HepG2 (cell line): ENCODE measurements at regions not wholly inside any gene's neighbourhood (a gene's known extent, or its start where the extent isn't known, plus 50 kb on each side); places are given as distances from the start of the nearest gene placed in this dataset.
"Not testable (repeated sequence)": the region's sequence is repeated elsewhere in the genome, so short reads cannot be mapped to it uniquely, and the experiment has no call there.

ENCODE experiments used
- CEBPB ChIP-seq: IDR thresholded peaks from 2 replicates; pipeline ENCODE4 v1.6.1; 2011; ENCODE audit warnings: low read depth, low read length, improper control_type of control experiment, borderline replicate concordance
- ZSCAN29 ChIP-seq: sonication (generic); formaldehyde crosslinking; conservative IDR thresholded peaks from 2 replicates; pipeline ENCODE4 v1.4.0; 2020; ENCODE audit warnings: mild to moderate bottlenecking, missing genetic modification reagents

DNA sequence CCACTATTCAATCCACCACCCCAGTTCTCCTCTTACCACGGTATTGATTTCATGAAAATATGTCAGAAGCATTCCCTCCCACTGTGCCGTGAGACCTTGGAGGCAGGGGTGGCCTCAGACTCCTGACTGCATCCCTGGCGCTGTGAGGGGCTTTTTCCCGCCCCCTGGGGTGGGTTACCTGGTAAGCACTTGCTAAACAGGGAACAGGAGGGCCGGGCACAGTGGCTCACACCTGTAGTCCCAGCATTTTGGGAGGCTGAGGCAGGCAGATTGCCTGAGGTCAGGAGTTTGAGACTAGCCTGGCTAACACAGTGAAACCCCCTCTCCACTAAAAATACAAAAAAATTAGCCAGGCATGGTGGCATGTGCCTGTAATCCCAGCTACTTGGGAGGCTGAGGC lies 80.5 kb downstream of the CPZ start:
- TF ChIP-seq ZSCAN29 (CRISPR knock-in tag); CEBPB: not testable (repeated sequence)
